Panc1 (cell line): ENCODE measurements at regions not wholly inside any gene's neighbourhood (a gene's known extent, or its start where the extent isn't known, plus 50 kb on each side); places are given as distances from the start of the nearest gene placed in this dataset.

Experiments
- ATAC-seq: fragments of 200-7000 bp; cut with Tn5 transposase; 2 replicates; pipeline ENCODE4 v1.9.1; 2020; ENCODE audit warnings: mild to moderate bottlenecking, moderate library complexity
- BruUV-seq: library from RNA; stranded (reverse); fragments of 400-500 nt; replicated peaks from 2 replicates; lab custom pipeline; 2021; lab: Mats Ljungman, UMichigan
- CTCF ChIA-PET: fragments of 300-600 bp; sonication (Branson Sonifier 250); formaldehyde crosslinking; loops from one replicate; lab custom pipeline; 2022; ENCODE audit warnings: antibody characterized with exemption; lab: Charles Lee
- POLR2A ChIA-PET: fragments of 300-600 bp; sonication (Branson Sonifier 250); formaldehyde crosslinking; loops from one replicate; lab custom pipeline; 2022; ENCODE audit warnings: antibody characterized with exemption; lab: Charles Lee
- DNase-seq: peaks from one replicate; pipeline ENCODE4 v3.0.0-alpha.2; 2010; ENCODE audit warnings: low read depth, low spot score
- H3K27ac ChIP-seq: 2 replicates; pipeline ENCODE4 v1.5.1; 2011; ENCODE audit warnings: mild to moderate bottlenecking, low read length, inconsistent platforms
- H3K27me3 ChIP-seq: fragments of 200-500 bp; sonication (Bioruptor generic); 2 replicates; pipeline ENCODE4 v1.6.0; 2014; ENCODE audit warnings: low read length, inconsistent platforms; ENCODE audit not compliant: control insufficient read depth, insufficient read depth
- H3K36me3 ChIP-seq: fragments of 200-500 bp; sonication (Bioruptor generic); 2 replicates; pipeline ENCODE4 v1.5.1; 2014; ENCODE audit warnings: inconsistent platforms, mild to moderate bottlenecking, low read length, moderate library complexity; ENCODE audit not compliant: control insufficient read depth, insufficient read depth
- H3K4me1 ChIP-seq: 2 replicates; pipeline ENCODE4 v1.5.1; 2011; ENCODE audit warnings: inconsistent platforms, mild to moderate bottlenecking, low read length, moderate library complexity; ENCODE audit not compliant: control insufficient read depth, insufficient read depth
- H3K4me3 ChIP-seq, 2 experiments: 2 replicates each; pipeline ENCODE4 v1.5.1; 2011 to 2012; ENCODE audit warnings: low read depth in 2 of 2, low read length in 2 of 2, mild to moderate bottlenecking in 2 of 2, inconsistent platforms in 1 of 2, moderate library complexity in 1 of 2
- H3K9me3 ChIP-seq: fragments of 200-500 bp; sonication (Bioruptor generic); 2 replicates; pipeline ENCODE4 v1.5.1; 2014; ENCODE audit warnings: low read depth, mild to moderate bottlenecking, inconsistent platforms, low read length, moderate library complexity; ENCODE audit not compliant: control insufficient read depth, insufficient read depth
- POLR2AphosphoS5 ChIP-seq: IDR thresholded peaks from 2 replicates; pipeline ENCODE4 v1.6.1; 2012; ENCODE audit warnings: mild to moderate bottlenecking, low read depth, low read length, moderate library complexity
- SIN3A ChIP-seq: IDR thresholded peaks from 2 replicates; pipeline ENCODE4 v1.6.1; 2012; ENCODE audit warnings: low read depth, mild to moderate bottlenecking, low read length, moderate library complexity, borderline replicate concordance; ENCODE audit not compliant: insufficient read depth
- TCF7L2 ChIP-seq: IDR thresholded peaks from 2 replicates; pipeline ENCODE4 v1.6.1; 2011; ENCODE audit warnings: mild to moderate bottlenecking, low read depth, low read length, inconsistent platforms
- in situ Hi-C: cut with HindIII; loops from 2 replicates; pipeline ENCODE4 v1.10.0; 2016; ENCODE audit warnings: low sequenced_read_pairs, low pct_unique_long_range_greater_than_20kb
- intact Hi-C: fragments of 100-400 bp; cut with micrococcal nuclease; formaldehyde crosslinking; loops from one replicate; pipeline ENCODE4 v1.10.0; 2022; ENCODE audit not compliant: unreplicated experiment
- TF ChIP-seq, protein P1 (sequence below): fragments of 450-650 bp; IDR thresholded peaks from 2 replicates; pipeline ENCODE4 v1.5.1; 2017; ENCODE audit warnings: mild to moderate bottlenecking
- TF ChIP-seq, protein P2 (sequence below), 2 experiments: IDR thresholded peaks; 2 replicates each; pipeline ENCODE4 v1.6.1; 2011 to 2012; ENCODE audit warnings: low read depth in 2 of 2, control low read depth in 1 of 2, low read length in 1 of 2, mild to moderate bottlenecking in 1 of 2, moderate library complexity in 1 of 2; ENCODE audit not compliant: insufficient read depth in 1 of 2

DNA sequence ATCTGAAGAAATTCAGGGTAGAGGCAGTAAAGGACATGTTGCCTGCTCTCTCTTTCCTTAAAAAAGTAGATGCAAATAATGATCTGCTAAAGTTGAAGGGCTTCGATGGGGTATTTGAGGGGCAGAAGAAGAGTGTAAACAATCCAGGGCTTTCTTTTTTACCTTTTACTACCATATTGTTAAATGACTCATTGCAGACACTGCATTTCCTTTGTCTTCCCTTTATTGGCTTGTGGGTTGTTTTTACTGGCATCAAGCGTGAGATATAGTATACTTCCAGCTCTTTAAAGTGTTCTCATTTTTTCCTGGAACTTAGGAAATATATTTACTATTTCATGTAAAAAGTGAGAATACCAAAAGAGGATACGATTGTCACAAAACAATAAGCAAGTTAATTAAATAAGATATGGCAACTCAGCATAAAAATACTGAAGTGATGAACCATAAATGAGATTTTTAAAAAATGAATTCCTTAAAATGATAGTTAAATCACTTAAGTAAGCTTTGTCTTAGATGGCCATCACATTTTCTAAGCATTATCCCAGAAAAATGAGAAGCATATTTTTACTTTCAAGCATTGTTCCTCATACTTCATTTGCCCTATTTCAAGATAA lies 72.3 kb upstream of the KRAS start:
- BruUV-seq, result no TSS peak
- Histone ChIP-seq H3K9me3 (no peaks in the 10 kb centered on the region), H3K4me1 (0 out of 2 replicates have a peak, but pooled peaks cover 2% of the 10 kb centered on the region), H3K36me3 (no peaks in the 10 kb centered on the region), H3K27me3 (peaks cover 26% of the 10 kb centered on the region), H3K27ac (no peak overlapping the region), H3K4me3 (no peak overlapping the region)
- POLR2A ChIA-PET, result no interaction called here
- intact Hi-C loops, result no loop called here
- TF ChIP-seq, protein P1, sequence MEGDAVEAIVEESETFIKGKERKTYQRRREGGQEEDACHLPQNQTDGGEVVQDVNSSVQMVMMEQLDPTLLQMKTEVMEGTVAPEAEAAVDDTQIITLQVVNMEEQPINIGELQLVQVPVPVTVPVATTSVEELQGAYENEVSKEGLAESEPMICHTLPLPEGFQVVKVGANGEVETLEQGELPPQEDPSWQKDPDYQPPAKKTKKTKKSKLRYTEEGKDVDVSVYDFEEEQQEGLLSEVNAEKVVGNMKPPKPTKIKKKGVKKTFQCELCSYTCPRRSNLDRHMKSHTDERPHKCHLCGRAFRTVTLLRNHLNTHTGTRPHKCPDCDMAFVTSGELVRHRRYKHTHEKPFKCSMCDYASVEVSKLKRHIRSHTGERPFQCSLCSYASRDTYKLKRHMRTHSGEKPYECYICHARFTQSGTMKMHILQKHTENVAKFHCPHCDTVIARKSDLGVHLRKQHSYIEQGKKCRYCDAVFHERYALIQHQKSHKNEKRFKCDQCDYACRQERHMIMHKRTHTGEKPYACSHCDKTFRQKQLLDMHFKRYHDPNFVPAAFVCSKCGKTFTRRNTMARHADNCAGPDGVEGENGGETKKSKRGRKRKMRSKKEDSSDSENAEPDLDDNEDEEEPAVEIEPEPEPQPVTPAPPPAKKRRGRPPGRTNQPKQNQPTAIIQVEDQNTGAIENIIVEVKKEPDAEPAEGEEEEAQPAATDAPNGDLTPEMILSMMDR, result no peak
- TF ChIP-seq SIN3A (no peak), POLR2AphosphoS5 (no peak), TCF7L2 (no peak)
- TF ChIP-seq, protein P2, sequence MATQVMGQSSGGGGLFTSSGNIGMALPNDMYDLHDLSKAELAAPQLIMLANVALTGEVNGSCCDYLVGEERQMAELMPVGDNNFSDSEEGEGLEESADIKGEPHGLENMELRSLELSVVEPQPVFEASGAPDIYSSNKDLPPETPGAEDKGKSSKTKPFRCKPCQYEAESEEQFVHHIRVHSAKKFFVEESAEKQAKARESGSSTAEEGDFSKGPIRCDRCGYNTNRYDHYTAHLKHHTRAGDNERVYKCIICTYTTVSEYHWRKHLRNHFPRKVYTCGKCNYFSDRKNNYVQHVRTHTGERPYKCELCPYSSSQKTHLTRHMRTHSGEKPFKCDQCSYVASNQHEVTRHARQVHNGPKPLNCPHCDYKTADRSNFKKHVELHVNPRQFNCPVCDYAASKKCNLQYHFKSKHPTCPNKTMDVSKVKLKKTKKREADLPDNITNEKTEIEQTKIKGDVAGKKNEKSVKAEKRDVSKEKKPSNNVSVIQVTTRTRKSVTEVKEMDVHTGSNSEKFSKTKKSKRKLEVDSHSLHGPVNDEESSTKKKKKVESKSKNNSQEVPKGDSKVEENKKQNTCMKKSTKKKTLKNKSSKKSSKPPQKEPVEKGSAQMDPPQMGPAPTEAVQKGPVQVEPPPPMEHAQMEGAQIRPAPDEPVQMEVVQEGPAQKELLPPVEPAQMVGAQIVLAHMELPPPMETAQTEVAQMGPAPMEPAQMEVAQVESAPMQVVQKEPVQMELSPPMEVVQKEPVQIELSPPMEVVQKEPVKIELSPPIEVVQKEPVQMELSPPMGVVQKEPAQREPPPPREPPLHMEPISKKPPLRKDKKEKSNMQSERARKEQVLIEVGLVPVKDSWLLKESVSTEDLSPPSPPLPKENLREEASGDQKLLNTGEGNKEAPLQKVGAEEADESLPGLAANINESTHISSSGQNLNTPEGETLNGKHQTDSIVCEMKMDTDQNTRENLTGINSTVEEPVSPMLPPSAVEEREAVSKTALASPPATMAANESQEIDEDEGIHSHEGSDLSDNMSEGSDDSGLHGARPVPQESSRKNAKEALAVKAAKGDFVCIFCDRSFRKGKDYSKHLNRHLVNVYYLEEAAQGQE (IDR thresholded peaks at IDR 0.05; ENCODE audit: insufficient read depth in 1 of 2, low read depth in 2 of 2, low read length in 1 of 2), result no peak
- no peak for DNase-seq
- in situ Hi-C loops, result no loop called here
- no peak for ATAC-seq
- CTCF ChIA-PET, result no interaction called here

DNA sequence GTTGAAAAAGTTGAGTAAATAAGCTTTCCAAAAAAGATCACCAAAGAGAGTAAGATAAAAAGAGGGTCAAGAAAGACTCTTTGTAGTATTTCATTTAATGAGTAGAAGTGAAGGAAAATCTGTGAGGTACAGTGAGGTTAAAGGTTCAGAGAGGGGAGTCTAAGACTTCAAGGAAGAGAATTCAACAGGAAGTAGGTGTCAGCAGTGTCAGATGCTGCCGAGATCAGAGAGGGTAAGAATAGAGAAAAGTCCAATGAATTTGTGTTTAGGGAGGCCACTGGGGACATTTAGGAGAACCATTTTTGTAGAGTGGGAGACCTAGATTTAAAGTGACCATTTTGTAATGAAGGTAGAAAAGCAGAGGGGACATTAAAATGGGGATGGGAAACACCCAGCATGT lies 71.6 kb upstream of the KRAS start:
- ATAC-seq (no peak), DNase-seq (no peak)
- Histone ChIP-seq H3K9me3 (no peaks in the 10 kb centered on the region), H3K4me1 (0 out of 2 replicates have a peak, but pooled peaks cover 2% of the 10 kb centered on the region), H3K27ac (no peak overlapping the region), H3K36me3 (no peaks in the 10 kb centered on the region), H3K27me3 (peaks cover 31% of the 10 kb centered on the region), H3K4me3 (no peak overlapping the region)
- intact Hi-C loops (no loop called here), in situ Hi-C loops (no loop called here)
- ChIA-PET POLR2A (no interaction called here), CTCF (no interaction called here)
- BruUV-seq, result no TSS peak
- TF ChIP-seq SIN3A (no peak), POLR2AphosphoS5 (no peak), TCF7L2 (no peak)
- TF ChIP-seq, protein P1, result no peak
- TF ChIP-seq, protein P2 (IDR thresholded peaks at IDR 0.05; ENCODE audit: insufficient read depth in 1 of 2, low read depth in 2 of 2, low read length in 1 of 2), result no peak
